HepG2 (cell line): ENCODE measurements at regions not wholly inside any gene's neighbourhood (a gene's known extent, or its start where the extent isn't known, plus 50 kb on each side); places are given as distances from the start of the nearest gene placed in this dataset.

ENCODE experiments used
- ATAC-seq: fragments of 200-7000 bp; cut with Tn5 transposase; 3 replicates; pipeline ENCODE4 v1.9.1; 2020; ENCODE audit warnings: mild to moderate bottlenecking, moderate library complexity
- BruUV-seq: library from RNA; stranded (reverse); fragments of 400-500 nt; replicated peaks from 2 replicates; lab custom pipeline; 2021; lab: Mats Ljungman, UMichigan
- CTCF ChIA-PET: fragments of 300-600 bp; formaldehyde crosslinking; extraction: SDS; loops from one replicate; lab custom pipeline; 2021; ENCODE audit warnings: low total read pairs, inconsistent platforms, low intra/inter-chr PET ratio; lab: Yijun Ruan, JAX
- POLR2A ChIA-PET: fragments of 350-600 bp; sonication (Branson Sonifier 250); formaldehyde crosslinking; loops from one replicate; lab custom pipeline; 2020; ENCODE audit warnings: antibody characterized with exemption, inconsistent platforms; lab: Yijun Ruan, JAX
- DNase-seq: peaks from one replicate; pipeline ENCODE4 v3.0.0-alpha.2; 2015; ENCODE audit warnings: low spot score
- FAIRE-seq: peaks from 3 replicates; lab custom pipeline; 2011; peaks lifted over from hg19 to GRCh38; lab: Jason Lieb, UNC
- H2AFZ ChIP-seq: one replicate; pipeline ENCODE4 v1.6.1; 2011; ENCODE audit warnings: low read length, inconsistent platforms
- H3K27ac ChIP-seq: fragments of 300-600 bp; 3 replicates; pipeline ENCODE4 v1.8.0; 2011; ENCODE audit warnings: mixed run types, mild to moderate bottlenecking, mixed read lengths, low read length, inconsistent platforms; ENCODE audit not compliant: insufficient read depth; ENCODE audit errors: extremely low read length
- H3K27me3 ChIP-seq, 2 experiments: fragments of 200-600 bp in 1 of 2; 2 replicates in 1 of 2; 3 replicates in 1 of 2; pipeline versions ENCODE4 v1.6.0 to v1.8.0; 2011; ENCODE audit warnings: low read length in 2 of 2, mild to moderate bottlenecking in 2 of 2, moderate library complexity in 2 of 2, inconsistent platforms in 1 of 2; ENCODE audit not compliant: insufficient read depth in 2 of 2, control insufficient read depth in 1 of 2
- H3K36me3 ChIP-seq, 2 experiments: fragments of 200-600 bp in 1 of 2; replicated peaks in 1 of 2; 2 replicates in 1 of 2; 3 replicates in 1 of 2; pipeline versions ENCODE4 v1.5.1 to v1.8.0; 2011; ENCODE audit warnings: low read length in 2 of 2, inconsistent platforms in 1 of 2; ENCODE audit not compliant: insufficient read depth in 2 of 2, control insufficient read depth in 1 of 2
- H3K4me1 ChIP-seq: 2 replicates; pipeline ENCODE4 v1.5.1; 2012; ENCODE audit warnings: low read length, inconsistent platforms; ENCODE audit not compliant: insufficient read depth
- H3K4me2 ChIP-seq: 2 replicates; pipeline ENCODE4 v1.6.0; 2011; ENCODE audit warnings: low read depth, low read length, inconsistent platforms
- H3K4me3 ChIP-seq, 3 experiments: fragments of 200-600 bp in 1 of 3; sonication (generic), shearing (Covaris generic) in 1 of 3; replicated peaks in 1 of 3; 2 replicates each; pipeline ENCODE4 v1.5.1; 2011 to 2016; ENCODE audit warnings: low read length in 3 of 3, inconsistent platforms in 2 of 3, low read depth in 2 of 3, mild to moderate bottlenecking in 2 of 3, control low read depth in 1 of 3, mixed read lengths in 1 of 3; ENCODE audit not compliant: insufficient read depth in 1 of 3
- H3K79me2 ChIP-seq: one replicate; pipeline ENCODE4 v1.6.1; 2011; ENCODE audit warnings: low read length, inconsistent platforms; ENCODE audit not compliant: insufficient read depth
- H3K9ac ChIP-seq: 2 replicates; pipeline ENCODE4 v1.6.0; 2011; ENCODE audit warnings: mild to moderate bottlenecking, low read depth, low read length, inconsistent platforms; ENCODE audit not compliant: insufficient read depth
- H3K9me3 ChIP-seq: 2 replicates; pipeline ENCODE4 v1.5.1; 2012; ENCODE audit warnings: mild to moderate bottlenecking, low read length
- H4K20me1 ChIP-seq: 2 replicates; pipeline ENCODE4 v1.6.0; 2011; ENCODE audit warnings: inconsistent platforms, mild to moderate bottlenecking, low read length, moderate library complexity; ENCODE audit not compliant: insufficient read depth
- CENPX ChIP-seq: sonication (generic); formaldehyde crosslinking; IDR thresholded peaks from 2 replicates; pipeline ENCODE4 v1.9.0; 2021; ENCODE audit warnings: mild to moderate bottlenecking, missing genetic modification reagents, moderate library complexity
- MTA3 ChIP-seq: sonication (generic); formaldehyde crosslinking; IDR thresholded peaks from 2 replicates; pipeline ENCODE4 v1.4.0; 2020; ENCODE audit warnings: missing genetic modification reagents
- POLR2A ChIP-seq, 2 experiments: IDR thresholded peaks; 2 replicates each; pipeline ENCODE4 v1.6.1; 2011; ENCODE audit warnings: low read depth in 2 of 2, low read length in 2 of 2, mild to moderate bottlenecking in 1 of 2, moderate library complexity in 1 of 2; ENCODE audit not compliant: insufficient read depth in 1 of 2
- POLR2AphosphoS5 ChIP-seq: IDR thresholded peaks from 2 replicates; pipeline ENCODE4 v1.6.1; 2012; ENCODE audit warnings: low read depth, low read length
- RELA ChIP-seq: sonication (generic); formaldehyde crosslinking; IDR thresholded peaks from 2 replicates; pipeline ENCODE4 v1.4.0; 2020; ENCODE audit warnings: missing genetic modification reagents
- RXRB ChIP-seq: IDR thresholded peaks from 2 replicates; pipeline ENCODE4 v1.6.1; 2016; ENCODE audit warnings: borderline replicate concordance, missing genetic modification reagents, missing compliant biosample characterization
- STAT5B ChIP-seq: sonication (generic); formaldehyde crosslinking; IDR thresholded peaks from 2 replicates; pipeline ENCODE4 v1.4.0; 2020; ENCODE audit warnings: missing genetic modification reagents
- ZNF121 ChIP-seq: sonication (generic); formaldehyde crosslinking; IDR thresholded peaks from 2 replicates; pipeline ENCODE4 v1.5.0; 2020; ENCODE audit warnings: mild to moderate bottlenecking, missing genetic modification reagents
- ZNF549 ChIP-seq: sonication (generic); formaldehyde crosslinking; IDR thresholded peaks from 2 replicates; pipeline ENCODE4 v1.5.0; 2020; ENCODE audit warnings: missing genetic modification reagents
- ZNF552 ChIP-seq: sonication (generic); formaldehyde crosslinking; IDR thresholded peaks from 2 replicates; pipeline ENCODE4 v1.9.0; 2022; ENCODE audit warnings: missing genetic modification reagents, mild to moderate bottlenecking, borderline replicate concordance
- ZSCAN30 ChIP-seq: sonication (generic); formaldehyde crosslinking; IDR thresholded peaks from 2 replicates; pipeline ENCODE4 v1.5.0; 2020; ENCODE audit warnings: mild to moderate bottlenecking, missing genetic modification reagents
- WGBS: methylation state at CpG from one replicate; pipeline ENCODE4 v1.1.6; 2017; ENCODE audit warnings: low lambda C conversion rate; 5-methylcytosine and 5-hydroxymethylcytosine counted together
- in situ Hi-C: cut with HindIII; loops from 2 replicates; pipeline ENCODE4 v1.10.0; 2017; ENCODE audit warnings: low pct_unique_long_range_greater_than_20kb; ENCODE audit not compliant: extremely low pct_ligation_motif_present
- intact Hi-C: fragments of 100-400 bp; cut with micrococcal nuclease; formaldehyde crosslinking; loops from one replicate; pipeline ENCODE4 v1.10.0; 2022; ENCODE audit not compliant: unreplicated experiment
- TF ChIP-seq, protein P1 (sequence below): IDR thresholded peaks from 2 replicates; pipeline ENCODE4 v1.6.1; 2016; ENCODE audit warnings: missing compliant biosample characterization, missing genetic modification reagents, borderline replicate concordance
- TF ChIP-seq, protein P2 (sequence below): sonication (generic); formaldehyde crosslinking; IDR thresholded peaks from 2 replicates; pipeline ENCODE4 v1.8.0; 2022; ENCODE audit warnings: low read depth, missing genetic modification reagents
- TF ChIP-seq, protein P3 (sequence below): IDR thresholded peaks from 2 replicates; pipeline ENCODE4 v1.6.1; 2016; ENCODE audit warnings: mild to moderate bottlenecking, missing biosample characterization, missing genetic modification reagents
- TF ChIP-seq, protein P4 (sequence below), 2 experiments: sonication (generic) in 1 of 2; formaldehyde crosslinking in 1 of 2; IDR thresholded peaks; 2 replicates each; pipeline versions ENCODE4 v1.6.1 to v1.9.0; 2014 to 2022; ENCODE audit warnings: antibody characterized with exemption in 1 of 2, borderline replicate concordance in 1 of 2, inconsistent platforms in 1 of 2, low read depth in 1 of 2, missing genetic modification reagents in 1 of 2

DNA sequence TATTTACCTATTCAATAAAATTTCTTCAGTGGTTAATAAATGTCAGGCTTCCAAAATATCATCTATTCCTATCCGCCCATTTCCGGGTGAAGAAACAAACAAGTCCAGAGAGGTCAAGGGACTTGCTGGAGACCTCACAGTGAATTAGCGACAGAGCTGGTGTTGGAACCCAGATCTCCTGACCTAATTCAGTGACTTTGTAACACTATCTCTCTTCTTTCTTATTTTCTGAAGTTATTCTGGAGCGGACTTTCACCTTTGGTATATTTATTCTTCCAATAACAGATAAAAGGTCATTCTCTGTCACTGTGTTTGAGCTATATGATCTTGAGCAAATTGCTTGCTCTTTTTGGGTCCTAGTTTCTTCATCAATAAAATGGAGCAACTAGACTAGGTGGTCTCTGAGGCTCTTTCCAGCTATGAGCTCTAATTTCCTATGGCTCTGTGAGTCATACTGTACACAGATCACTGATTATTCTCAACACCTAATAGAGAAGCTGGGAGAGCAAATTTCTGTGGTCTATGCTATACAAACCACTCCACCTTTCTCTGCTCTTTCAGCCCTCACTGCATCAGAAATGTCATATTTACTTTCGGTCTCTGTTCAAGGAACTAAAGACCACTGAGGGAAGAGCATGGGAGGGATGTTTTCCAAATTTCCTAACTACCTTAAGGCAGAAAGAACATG lies 113.2 kb upstream of the IGSF1 start (continued):
- TF ChIP-seq, protein P1, sequence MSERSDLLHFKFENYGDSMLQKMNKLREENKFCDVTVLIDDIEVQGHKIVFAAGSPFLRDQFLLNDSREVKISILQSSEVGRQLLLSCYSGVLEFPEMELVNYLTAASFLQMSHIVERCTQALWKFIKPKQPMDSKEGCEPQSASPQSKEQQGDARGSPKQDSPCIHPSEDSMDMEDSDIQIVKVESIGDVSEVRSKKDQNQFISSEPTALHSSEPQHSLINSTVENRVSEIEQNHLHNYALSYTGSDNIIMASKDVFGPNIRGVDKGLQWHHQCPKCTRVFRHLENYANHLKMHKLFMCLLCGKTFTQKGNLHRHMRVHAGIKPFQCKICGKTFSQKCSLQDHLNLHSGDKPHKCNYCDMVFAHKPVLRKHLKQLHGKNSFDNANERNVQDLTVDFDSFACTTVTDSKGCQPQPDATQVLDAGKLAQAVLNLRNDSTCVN (CRISPR knock-in tag), result no peak
- no peak for TF ChIP-seq MTA3 (CRISPR knock-in tag)
- no peak for TF ChIP-seq ZSCAN30 (CRISPR knock-in tag)
- TF ChIP-seq STAT5B (CRISPR knock-in tag), result no peak
- TF ChIP-seq ZNF549 (CRISPR knock-in tag), result no peak
- TF ChIP-seq CENPX (CRISPR knock-in tag), result no peak
- no peak for TF ChIP-seq RXRB (CRISPR knock-in tag)
- TF ChIP-seq, protein P2, sequence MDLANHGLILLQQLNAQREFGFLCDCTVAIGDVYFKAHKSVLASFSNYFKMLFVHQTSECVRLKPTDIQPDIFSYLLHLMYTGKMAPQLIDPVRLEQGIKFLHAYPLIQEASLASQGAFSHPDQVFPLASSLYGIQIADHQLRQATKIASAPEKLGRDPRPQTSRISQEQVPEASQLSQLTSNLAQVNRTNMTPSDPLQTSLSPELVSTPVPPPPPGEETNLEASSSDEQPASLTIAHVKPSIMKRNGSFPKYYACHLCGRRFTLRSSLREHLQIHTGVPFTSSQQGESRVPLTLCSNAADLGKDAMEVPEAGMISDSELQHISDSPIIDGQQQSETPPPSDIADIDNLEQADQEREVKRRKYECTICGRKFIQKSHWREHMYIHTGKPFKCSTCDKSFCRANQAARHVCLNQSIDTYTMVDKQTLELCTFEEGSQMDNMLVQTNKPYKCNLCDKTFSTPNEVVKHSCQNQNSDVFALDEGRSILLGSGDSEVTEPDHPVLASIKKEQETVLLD (CRISPR knock-in tag), result no peak
- TF ChIP-seq, all 625 proteins: peak for 0

DNA sequence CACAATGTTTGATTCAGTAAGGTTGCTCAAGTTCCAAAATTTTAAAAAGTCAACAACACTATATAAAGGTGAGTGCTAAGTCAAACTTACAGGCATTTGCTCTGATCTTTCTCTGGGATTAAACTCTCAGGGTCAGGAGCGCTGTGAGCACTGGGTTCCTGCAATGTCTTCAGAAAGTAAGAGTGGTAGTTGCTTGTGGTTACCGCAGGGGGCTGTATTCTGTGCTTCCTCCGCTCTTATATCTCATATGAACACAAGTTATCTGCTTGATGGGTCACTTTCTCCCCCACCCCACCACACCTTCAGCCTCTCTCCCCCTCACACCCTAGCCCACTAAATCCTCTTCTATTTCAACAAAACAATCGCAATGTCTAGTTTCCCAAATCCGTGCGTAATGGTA lies 116.4 kb upstream of the IGSF1 start:
- ChIA-PET POLR2A (no interaction called here), CTCF (no interaction called here)
- Histone ChIP-seq H3K79me2 (no peaks in the 10 kb centered on the region), H3K27ac (no peak overlapping the region), H3K4me1 (peaks cover 12% of the 10 kb centered on the region; the same call in 1 of the 2 replicates), H2AFZ (no peak overlapping the region), H3K27me3 (no peaks in the 10 kb centered on the region), H3K36me3 (no peaks in the 10 kb centered on the region), H4K20me1 (no peaks in the 10 kb centered on the region), H3K4me3 (no peak overlapping the region), H3K9ac (no peak overlapping the region), H3K9me3 (no peaks in the 10 kb centered on the region), H3K4me2 (no peak overlapping the region)
- BruUV-seq, result no TSS peak
- DNase-seq (no peak), FAIRE-seq (no peak), ATAC-seq (no peak)
- in situ Hi-C loops, result no loop called here
- intact Hi-C loops, result no loop called here
- WGBS, result 68% methylated on average over 4 of the region's 6 CpGs
- TF ChIP-seq, protein P3, sequence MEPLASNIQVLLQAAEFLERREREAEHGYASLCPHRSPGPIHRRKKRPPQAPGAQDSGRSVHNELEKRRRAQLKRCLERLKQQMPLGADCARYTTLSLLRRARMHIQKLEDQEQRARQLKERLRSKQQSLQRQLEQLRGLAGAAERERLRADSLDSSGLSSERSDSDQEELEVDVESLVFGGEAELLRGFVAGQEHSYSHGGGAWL (CRISPR knock-in tag), result no peak
- TF ChIP-seq RELA (CRISPR knock-in tag) (no peak), POLR2A (IDR thresholded peaks at IDR 0.05; ENCODE audit: insufficient read depth in 1 of 2, low read depth in 2 of 2, low read length in 2 of 2) (no peak), ZNF121 (CRISPR knock-in tag) (no peak), ZNF552 (CRISPR knock-in tag) (no peak), POLR2AphosphoS5 (no peak)
- TF ChIP-seq, protein P4, sequence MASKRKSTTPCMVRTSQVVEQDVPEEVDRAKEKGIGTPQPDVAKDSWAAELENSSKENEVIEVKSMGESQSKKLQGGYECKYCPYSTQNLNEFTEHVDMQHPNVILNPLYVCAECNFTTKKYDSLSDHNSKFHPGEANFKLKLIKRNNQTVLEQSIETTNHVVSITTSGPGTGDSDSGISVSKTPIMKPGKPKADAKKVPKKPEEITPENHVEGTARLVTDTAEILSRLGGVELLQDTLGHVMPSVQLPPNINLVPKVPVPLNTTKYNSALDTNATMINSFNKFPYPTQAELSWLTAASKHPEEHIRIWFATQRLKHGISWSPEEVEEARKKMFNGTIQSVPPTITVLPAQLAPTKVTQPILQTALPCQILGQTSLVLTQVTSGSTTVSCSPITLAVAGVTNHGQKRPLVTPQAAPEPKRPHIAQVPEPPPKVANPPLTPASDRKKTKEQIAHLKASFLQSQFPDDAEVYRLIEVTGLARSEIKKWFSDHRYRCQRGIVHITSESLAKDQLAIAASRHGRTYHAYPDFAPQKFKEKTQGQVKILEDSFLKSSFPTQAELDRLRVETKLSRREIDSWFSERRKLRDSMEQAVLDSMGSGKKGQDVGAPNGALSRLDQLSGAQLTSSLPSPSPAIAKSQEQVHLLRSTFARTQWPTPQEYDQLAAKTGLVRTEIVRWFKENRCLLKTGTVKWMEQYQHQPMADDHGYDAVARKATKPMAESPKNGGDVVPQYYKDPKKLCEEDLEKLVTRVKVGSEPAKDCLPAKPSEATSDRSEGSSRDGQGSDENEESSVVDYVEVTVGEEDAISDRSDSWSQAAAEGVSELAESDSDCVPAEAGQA (IDR thresholded peaks at IDR 0.05; ENCODE audit: low read depth), result no peak
- TF ChIP-seq, protein P4 (CRISPR knock-in tag; IDR thresholded peaks at IDR 0.05; ENCODE audit: borderline replicate concordance), result no peak
